A549 (cell line): ENCODE measurements at regions not wholly inside any gene's neighbourhood (a gene's known extent, or its start where the extent isn't known, plus 50 kb on each side); places are given as distances from the start of the nearest gene placed in this dataset.

ENCODE experiments used
- ATAC-seq, 2 experiments: fragments of 200-7000 bp in 1 of 2; fragments of >200 bp in 1 of 2; cut with Nextera tagmentation in 1 of 2; cut with Tn5 transposase in 1 of 2; 3 replicates each; pipeline versions ENCODE4 v1.8.0 to v1.9.1; 2018 to 2020; ENCODE audit warnings: mild to moderate bottlenecking in 1 of 2, moderate library complexity in 1 of 2
- CTCF ChIA-PET: fragments of 300-600 bp; sonication (Branson Sonifier 250); formaldehyde crosslinking; extraction: SDS; loops from one replicate; lab custom pipeline; 2021; ENCODE audit warnings: antibody characterized with exemption, inconsistent platforms; lab: Yijun Ruan, JAX
- POLR2A ChIA-PET: fragments of 350-600 bp; formaldehyde crosslinking; extraction: SDS; loops from one replicate; lab custom pipeline; 2021; ENCODE audit warnings: antibody characterized with exemption, inconsistent platforms; lab: Yijun Ruan, JAX
- DNase-seq, 2 experiments: peaks; one replicate each; pipeline versions ENCODE4 v3.0.0 to v3.0.0-alpha.2; 2011 to 2016; ENCODE audit warnings: low read depth in 1 of 2, low spot score in 1 of 2
- FAIRE-seq: peaks from 2 replicates; lab custom pipeline; 2011; peaks lifted over from hg19 to GRCh38; lab: Jason Lieb, UNC
- H3K27ac ChIP-seq, 2 experiments: fragments of >200 bp; sonication (Bioruptor Twin); formaldehyde crosslinking; 3 replicates each; pipeline ENCODE4 v1.5.1; 2016 to 2017
- H3K4me1 ChIP-seq: fragments of >200 bp; sonication (Bioruptor Twin); formaldehyde crosslinking; 3 replicates; pipeline ENCODE4 v1.6.1; 2016
- H3K4me2 ChIP-seq: fragments of >200 bp; sonication (Bioruptor Twin); formaldehyde crosslinking; 3 replicates; pipeline ENCODE4 v1.6.1; 2016
- H3K4me3 ChIP-seq: fragments of >200 bp; sonication (Bioruptor Twin); formaldehyde crosslinking; 3 replicates; pipeline ENCODE4 v1.5.1; 2016
- H3K9me3 ChIP-seq: fragments of >200 bp; sonication (Bioruptor Twin); formaldehyde crosslinking; 3 replicates; pipeline ENCODE4 v1.6.1; 2016
- CBX8 ChIP-seq: fragments of 200-600 bp; sonication (generic); IDR thresholded peaks from 2 replicates; pipeline ENCODE4 v1.6.1; 2016
- CHD2 ChIP-seq: fragments of 150-350 bp; IDR thresholded peaks from 2 replicates; pipeline ENCODE4 v1.6.1; 2014; ENCODE audit warnings: low read length; ENCODE audit not compliant: partially characterized antibody
- CHD4 ChIP-seq: fragments of 200-600 bp; sonication (generic); IDR thresholded peaks from 2 replicates; pipeline ENCODE4 v1.6.1; 2016; ENCODE audit warnings: antibody characterized with exemption, mild to moderate bottlenecking, borderline replicate concordance
- EHF ChIP-seq: fragments of 250-450 bp; sonication (Bioruptor Pico); IDR thresholded peaks from 2 replicates; pipeline ENCODE4 v1.5.0; 2020; ENCODE audit warnings: mild to moderate bottlenecking
- GATA3 ChIP-seq: IDR thresholded peaks from 2 replicates; pipeline ENCODE4 v1.6.1; 2012; ENCODE audit warnings: borderline replicate concordance
- HDAC2 ChIP-seq: fragments of 200-600 bp; sonication (generic); IDR thresholded peaks from 2 replicates; pipeline ENCODE4 v1.6.1; 2016
- HOXA7 ChIP-seq: fragments of 250-450 bp; sonication (Bioruptor Pico); IDR thresholded peaks from 2 replicates; pipeline ENCODE4 v1.5.0; 2020; ENCODE audit warnings: mild to moderate bottlenecking, moderate library complexity
- HOXB13 ChIP-seq: fragments of 250-450 bp; sonication (Bioruptor Pico); IDR thresholded peaks from 2 replicates; pipeline ENCODE4 v1.5.0; 2020; ENCODE audit warnings: low read depth, mild to moderate bottlenecking, moderate library complexity
- HOXB5 ChIP-seq: fragments of 250-450 bp; sonication (Bioruptor Pico); IDR thresholded peaks from 2 replicates; pipeline ENCODE4 v1.5.0; 2020; ENCODE audit warnings: mild to moderate bottlenecking, moderate library complexity
- KDM5A ChIP-seq: fragments of 200-600 bp; sonication (generic); IDR thresholded peaks from 2 replicates; pipeline ENCODE4 v1.6.1; 2016; ENCODE audit warnings: antibody characterized with exemption, mild to moderate bottlenecking
- MAZ ChIP-seq: fragments of 150-350 bp; IDR thresholded peaks from 2 replicates; pipeline ENCODE4 v1.6.1; 2014; ENCODE audit warnings: antibody characterized with exemption, low read depth, low read length, borderline replicate concordance
- NFE2L2 ChIP-seq: fragments of 150-350 bp; conservative IDR thresholded peaks from 2 replicates; pipeline ENCODE4 v1.6.1; 2014; ENCODE audit warnings: low read length
- NPAS2 ChIP-seq: fragments of 250-450 bp; sonication (Bioruptor Pico); IDR thresholded peaks from 2 replicates; pipeline ENCODE4 v1.8.0; 2022; ENCODE audit warnings: mild to moderate bottlenecking, moderate library complexity, borderline replicate concordance
- RCOR1 ChIP-seq: fragments of 150-350 bp; IDR thresholded peaks from 2 replicates; pipeline ENCODE4 v1.6.1; 2014; ENCODE audit warnings: antibody characterized with exemption, low read length, low read depth
- TFCP2L1 ChIP-seq: fragments of 250-450 bp; sonication (Bioruptor Pico); IDR thresholded peaks from 2 replicates; pipeline ENCODE4 v1.5.0; 2021; ENCODE audit warnings: mild to moderate bottlenecking
- ZC3H11A ChIP-seq: fragments of 450-650 bp; IDR thresholded peaks from 2 replicates; pipeline ENCODE4 v1.6.1; 2014; ENCODE audit warnings: antibody characterized with exemption, mild to moderate bottlenecking
- WGBS: methylation state at CpG from one replicate; pipeline ENCODE4 v1.1.6; 2017; ENCODE audit errors: missing lambda C conversion rate; 5-methylcytosine and 5-hydroxymethylcytosine counted together
- TF ChIP-seq, protein P1 (sequence below): IDR thresholded peaks from 2 replicates; pipeline ENCODE4 v1.6.1; 2012; ENCODE audit warnings: low read depth, borderline replicate concordance
- TF ChIP-seq, protein P2 (sequence below): fragments of >200 bp; sonication (Bioruptor Twin); formaldehyde crosslinking; IDR thresholded peaks from 2 replicates; pipeline ENCODE4 v1.6.1; 2016
- TF ChIP-seq, protein P3 (sequence below): fragments of >200 bp; sonication (Bioruptor Twin); formaldehyde crosslinking; IDR thresholded peaks from 3 replicates; pipeline ENCODE4 v1.6.1; 2016
- TF ChIP-seq, protein P4 (sequence below): fragments of 250-450 bp; sonication (Bioruptor Pico); IDR thresholded peaks from 2 replicates; pipeline ENCODE4 v1.5.0; 2021; ENCODE audit warnings: mild to moderate bottlenecking, moderate library complexity, borderline replicate concordance
- TF ChIP-seq, protein P5 (sequence below): IDR thresholded peaks from 2 replicates; pipeline ENCODE4 v1.6.1; 2012
- TF ChIP-seq, protein P6 (sequence below): fragments of 250-450 bp; sonication (Bioruptor Pico); IDR thresholded peaks from 2 replicates; pipeline ENCODE4 v1.5.0; 2020; ENCODE audit warnings: low read depth, mild to moderate bottlenecking, moderate library complexity
- TF ChIP-seq, protein P7 (sequence below): fragments of 200-600 bp; sonication (generic); IDR thresholded peaks from 2 replicates; pipeline ENCODE4 v1.6.1; 2016; ENCODE audit warnings: antibody characterized with exemption, mild to moderate bottlenecking, moderate library complexity
- TF ChIP-seq, protein P8 (sequence below): fragments of 150-350 bp; IDR thresholded peaks from 2 replicates; pipeline ENCODE4 v1.6.1; 2014; ENCODE audit warnings: low read depth, mild to moderate bottlenecking, low read length

DNA sequence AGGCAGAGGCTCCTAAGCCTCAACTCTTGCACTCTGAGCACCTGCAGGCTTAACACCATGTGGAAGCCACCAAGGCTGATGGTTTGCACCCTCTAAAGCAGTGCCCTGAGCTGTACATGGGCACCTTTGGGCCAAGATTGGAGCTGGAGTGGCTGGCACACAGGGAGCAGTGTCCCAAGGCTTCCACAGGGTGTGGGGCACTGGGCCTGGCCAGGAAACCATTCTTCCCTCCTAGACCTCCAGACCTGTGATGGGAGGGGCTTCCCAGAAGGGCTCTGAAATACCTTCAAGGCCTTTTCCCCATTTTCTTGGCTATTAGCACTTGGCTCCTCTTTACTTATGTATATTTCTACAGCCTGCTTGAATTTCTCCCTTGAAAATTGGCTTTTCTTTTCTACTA lies 67.9 kb upstream of the PPM1J start:
- Histone ChIP-seq H3K4me1 (no peaks in the 10 kb centered on the region), H3K4me3 (no peak overlapping the region), H3K4me2 (no peak overlapping the region), H3K27ac (no peak overlapping the region), H3K9me3 (no peaks in the 10 kb centered on the region)
- no peak for DNase-seq
- ChIA-PET POLR2A (no interaction called here), CTCF (interaction anchor here (1.0 to 2.9 kb wide), 2 partner anchors 21 to 67 kb away, joined by 4 to 8 read pairs; no protein-coding TSS in a partner anchor)
- no peak for TF ChIP-seq GATA3
- TF ChIP-seq, protein P1, sequence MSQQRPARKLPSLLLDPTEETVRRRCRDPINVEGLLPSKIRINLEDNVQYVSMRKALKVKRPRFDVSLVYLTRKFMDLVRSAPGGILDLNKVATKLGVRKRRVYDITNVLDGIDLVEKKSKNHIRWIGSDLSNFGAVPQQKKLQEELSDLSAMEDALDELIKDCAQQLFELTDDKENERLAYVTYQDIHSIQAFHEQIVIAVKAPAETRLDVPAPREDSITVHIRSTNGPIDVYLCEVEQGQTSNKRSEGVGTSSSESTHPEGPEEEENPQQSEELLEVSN = no peak
- TF ChIP-seq ZC3H11A = no peak
- TF ChIP-seq CHD4 = no peak
- TF ChIP-seq RCOR1 = no peak
- TF ChIP-seq, protein P2, sequence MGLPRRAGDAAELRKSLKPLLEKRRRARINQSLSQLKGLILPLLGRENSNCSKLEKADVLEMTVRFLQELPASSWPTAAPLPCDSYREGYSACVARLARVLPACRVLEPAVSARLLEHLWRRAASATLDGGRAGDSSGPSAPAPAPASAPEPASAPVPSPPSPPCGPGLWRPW = no peak
- TF ChIP-seq, protein P3, sequence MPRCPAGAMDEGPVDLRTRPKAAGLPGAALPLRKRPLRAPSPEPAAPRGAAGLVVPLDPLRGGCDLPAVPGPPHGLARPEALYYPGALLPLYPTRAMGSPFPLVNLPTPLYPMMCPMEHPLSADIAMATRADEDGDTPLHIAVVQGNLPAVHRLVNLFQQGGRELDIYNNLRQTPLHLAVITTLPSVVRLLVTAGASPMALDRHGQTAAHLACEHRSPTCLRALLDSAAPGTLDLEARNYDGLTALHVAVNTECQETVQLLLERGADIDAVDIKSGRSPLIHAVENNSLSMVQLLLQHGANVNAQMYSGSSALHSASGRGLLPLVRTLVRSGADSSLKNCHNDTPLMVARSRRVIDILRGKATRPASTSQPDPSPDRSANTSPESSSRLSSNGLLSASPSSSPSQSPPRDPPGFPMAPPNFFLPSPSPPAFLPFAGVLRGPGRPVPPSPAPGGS = no peak
- TF ChIP-seq HOXA7 = no peak
- TF ChIP-seq HOXB5 (CRISPR knock-in tag) = no peak
- TF ChIP-seq, protein P4, sequence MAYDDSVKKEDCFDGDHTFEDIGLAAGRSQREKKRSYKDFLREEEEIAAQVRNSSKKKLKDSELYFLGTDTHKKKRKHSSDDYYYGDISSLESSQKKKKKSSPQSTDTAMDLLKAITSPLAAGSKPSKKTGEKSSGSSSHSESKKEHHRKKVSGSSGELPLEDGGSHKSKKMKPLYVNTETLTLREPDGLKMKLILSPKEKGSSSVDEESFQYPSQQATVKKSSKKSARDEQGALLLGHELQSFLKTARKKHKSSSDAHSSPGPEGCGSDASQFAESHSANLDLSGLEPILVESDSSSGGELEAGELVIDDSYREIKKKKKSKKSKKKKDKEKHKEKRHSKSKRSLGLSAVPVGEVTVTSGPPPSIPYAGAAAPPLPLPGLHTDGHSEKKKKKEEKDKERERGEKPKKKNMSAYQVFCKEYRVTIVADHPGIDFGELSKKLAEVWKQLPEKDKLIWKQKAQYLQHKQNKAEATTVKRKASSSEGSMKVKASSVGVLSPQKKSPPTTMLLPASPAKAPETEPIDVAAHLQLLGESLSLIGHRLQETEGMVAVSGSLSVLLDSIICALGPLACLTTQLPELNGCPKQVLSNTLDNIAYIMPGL (CRISPR knock-in tag) = no peak
- TF ChIP-seq MAZ = no peak
- TF ChIP-seq, protein P5, sequence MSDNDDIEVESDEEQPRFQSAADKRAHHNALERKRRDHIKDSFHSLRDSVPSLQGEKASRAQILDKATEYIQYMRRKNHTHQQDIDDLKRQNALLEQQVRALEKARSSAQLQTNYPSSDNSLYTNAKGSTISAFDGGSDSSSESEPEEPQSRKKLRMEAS = no peak
- no peak for TF ChIP-seq KDM5A
- TF ChIP-seq, protein P6, sequence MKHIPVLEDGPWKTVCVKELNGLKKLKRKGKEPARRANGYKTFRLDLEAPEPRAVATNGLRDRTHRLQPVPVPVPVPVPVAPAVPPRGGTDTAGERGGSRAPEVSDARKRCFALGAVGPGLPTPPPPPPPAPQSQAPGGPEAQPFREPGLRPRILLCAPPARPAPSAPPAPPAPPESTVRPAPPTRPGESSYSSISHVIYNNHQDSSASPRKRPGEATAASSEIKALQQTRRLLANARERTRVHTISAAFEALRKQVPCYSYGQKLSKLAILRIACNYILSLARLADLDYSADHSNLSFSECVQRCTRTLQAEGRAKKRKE (CRISPR knock-in tag) = no peak
- TF ChIP-seq, protein P7, sequence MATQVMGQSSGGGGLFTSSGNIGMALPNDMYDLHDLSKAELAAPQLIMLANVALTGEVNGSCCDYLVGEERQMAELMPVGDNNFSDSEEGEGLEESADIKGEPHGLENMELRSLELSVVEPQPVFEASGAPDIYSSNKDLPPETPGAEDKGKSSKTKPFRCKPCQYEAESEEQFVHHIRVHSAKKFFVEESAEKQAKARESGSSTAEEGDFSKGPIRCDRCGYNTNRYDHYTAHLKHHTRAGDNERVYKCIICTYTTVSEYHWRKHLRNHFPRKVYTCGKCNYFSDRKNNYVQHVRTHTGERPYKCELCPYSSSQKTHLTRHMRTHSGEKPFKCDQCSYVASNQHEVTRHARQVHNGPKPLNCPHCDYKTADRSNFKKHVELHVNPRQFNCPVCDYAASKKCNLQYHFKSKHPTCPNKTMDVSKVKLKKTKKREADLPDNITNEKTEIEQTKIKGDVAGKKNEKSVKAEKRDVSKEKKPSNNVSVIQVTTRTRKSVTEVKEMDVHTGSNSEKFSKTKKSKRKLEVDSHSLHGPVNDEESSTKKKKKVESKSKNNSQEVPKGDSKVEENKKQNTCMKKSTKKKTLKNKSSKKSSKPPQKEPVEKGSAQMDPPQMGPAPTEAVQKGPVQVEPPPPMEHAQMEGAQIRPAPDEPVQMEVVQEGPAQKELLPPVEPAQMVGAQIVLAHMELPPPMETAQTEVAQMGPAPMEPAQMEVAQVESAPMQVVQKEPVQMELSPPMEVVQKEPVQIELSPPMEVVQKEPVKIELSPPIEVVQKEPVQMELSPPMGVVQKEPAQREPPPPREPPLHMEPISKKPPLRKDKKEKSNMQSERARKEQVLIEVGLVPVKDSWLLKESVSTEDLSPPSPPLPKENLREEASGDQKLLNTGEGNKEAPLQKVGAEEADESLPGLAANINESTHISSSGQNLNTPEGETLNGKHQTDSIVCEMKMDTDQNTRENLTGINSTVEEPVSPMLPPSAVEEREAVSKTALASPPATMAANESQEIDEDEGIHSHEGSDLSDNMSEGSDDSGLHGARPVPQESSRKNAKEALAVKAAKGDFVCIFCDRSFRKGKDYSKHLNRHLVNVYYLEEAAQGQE = no peak
- no peak for FAIRE-seq
- ATAC-seq = no peak

DNA sequence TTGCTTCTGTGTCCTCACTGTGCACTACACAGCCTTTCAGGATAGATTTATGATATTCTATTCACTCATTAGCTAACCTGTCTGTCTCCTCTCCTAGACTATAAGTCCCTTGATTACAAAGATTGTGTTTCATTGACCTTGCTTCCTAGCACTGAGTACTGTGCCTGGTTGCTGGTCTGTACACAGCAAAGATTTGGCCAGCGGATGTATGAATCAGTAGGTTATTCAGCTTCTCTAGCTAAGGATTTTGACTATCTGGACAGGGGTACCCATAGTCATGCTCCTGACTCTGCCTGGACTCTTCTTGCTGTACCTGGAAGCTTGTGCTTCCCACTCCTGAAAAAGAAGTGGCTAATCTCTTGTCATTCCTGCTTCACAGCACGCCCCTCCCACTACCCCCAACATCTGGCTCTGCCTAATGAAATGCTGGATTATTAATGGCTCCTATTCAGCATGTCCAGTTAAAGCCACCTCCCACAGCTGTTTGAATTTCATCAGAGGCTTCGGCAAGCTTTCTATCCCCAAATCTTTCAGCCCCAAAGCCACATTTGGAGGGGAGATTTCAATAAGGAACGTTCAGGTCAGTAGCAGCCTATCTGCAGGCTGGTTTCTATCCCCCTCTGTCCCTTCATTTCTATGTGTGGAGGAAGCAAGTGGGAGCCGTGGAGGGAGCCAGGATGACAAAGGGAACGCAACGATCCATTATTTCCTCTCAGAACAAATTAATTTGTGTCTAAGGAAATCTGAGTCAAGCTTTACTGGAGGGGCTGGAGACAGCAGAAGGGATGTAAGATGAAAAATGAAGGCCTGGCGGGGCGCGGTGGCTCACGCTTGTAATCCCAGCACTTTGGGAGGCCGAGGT lies 64.8 kb upstream of the PPM1J start:
- no peak for FAIRE-seq
- POLR2A ChIA-PET = no interaction called here
- no peak for DNase-seq
- Histone ChIP-seq H3K4me1 (no peaks in the 10 kb centered on the region), H3K9me3 (no peaks in the 10 kb centered on the region), H3K4me3 (no peak overlapping the region), H3K27ac (no peak overlapping the region), H3K4me2 (no peak overlapping the region)
- 66% methylated on average over 12 of the region's 12 CpGs for WGBS
- no peak for ATAC-seq
- CTCF ChIA-PET = interaction anchor here (1.5 to 1.9 kb wide), 2 partner anchors 18 to 63 kb away, joined by 4 to 6 read pairs; no protein-coding TSS in a partner anchor
- TF ChIP-seq TFCP2L1 = no peak
- no peak for TF ChIP-seq EHF (CRISPR knock-in tag)
- TF ChIP-seq HDAC2 = no peak
- no peak for TF ChIP-seq CBX8
- no peak for TF ChIP-seq NFE2L2
- TF ChIP-seq NPAS2 = no peak
- no peak for TF ChIP-seq HOXB13 (CRISPR knock-in tag)
- TF ChIP-seq, protein P8, sequence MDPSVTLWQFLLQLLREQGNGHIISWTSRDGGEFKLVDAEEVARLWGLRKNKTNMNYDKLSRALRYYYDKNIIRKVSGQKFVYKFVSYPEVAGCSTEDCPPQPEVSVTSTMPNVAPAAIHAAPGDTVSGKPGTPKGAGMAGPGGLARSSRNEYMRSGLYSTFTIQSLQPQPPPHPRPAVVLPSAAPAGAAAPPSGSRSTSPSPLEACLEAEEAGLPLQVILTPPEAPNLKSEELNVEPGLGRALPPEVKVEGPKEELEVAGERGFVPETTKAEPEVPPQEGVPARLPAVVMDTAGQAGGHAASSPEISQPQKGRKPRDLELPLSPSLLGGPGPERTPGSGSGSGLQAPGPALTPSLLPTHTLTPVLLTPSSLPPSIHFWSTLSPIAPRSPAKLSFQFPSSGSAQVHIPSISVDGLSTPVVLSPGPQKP = no peak
- TF ChIP-seq, protein P5 = no peak
- TF ChIP-seq, protein P3 = no peak
- no peak for TF ChIP-seq CHD2
- no peak for TF ChIP-seq MAZ
